ENCODE measurements at regions not wholly inside any gene's neighbourhood (a gene's known extent, or its start where the extent isn't known, plus 50 kb on each side); places are given as distances from the start of the nearest gene placed in this dataset.

DNA sequence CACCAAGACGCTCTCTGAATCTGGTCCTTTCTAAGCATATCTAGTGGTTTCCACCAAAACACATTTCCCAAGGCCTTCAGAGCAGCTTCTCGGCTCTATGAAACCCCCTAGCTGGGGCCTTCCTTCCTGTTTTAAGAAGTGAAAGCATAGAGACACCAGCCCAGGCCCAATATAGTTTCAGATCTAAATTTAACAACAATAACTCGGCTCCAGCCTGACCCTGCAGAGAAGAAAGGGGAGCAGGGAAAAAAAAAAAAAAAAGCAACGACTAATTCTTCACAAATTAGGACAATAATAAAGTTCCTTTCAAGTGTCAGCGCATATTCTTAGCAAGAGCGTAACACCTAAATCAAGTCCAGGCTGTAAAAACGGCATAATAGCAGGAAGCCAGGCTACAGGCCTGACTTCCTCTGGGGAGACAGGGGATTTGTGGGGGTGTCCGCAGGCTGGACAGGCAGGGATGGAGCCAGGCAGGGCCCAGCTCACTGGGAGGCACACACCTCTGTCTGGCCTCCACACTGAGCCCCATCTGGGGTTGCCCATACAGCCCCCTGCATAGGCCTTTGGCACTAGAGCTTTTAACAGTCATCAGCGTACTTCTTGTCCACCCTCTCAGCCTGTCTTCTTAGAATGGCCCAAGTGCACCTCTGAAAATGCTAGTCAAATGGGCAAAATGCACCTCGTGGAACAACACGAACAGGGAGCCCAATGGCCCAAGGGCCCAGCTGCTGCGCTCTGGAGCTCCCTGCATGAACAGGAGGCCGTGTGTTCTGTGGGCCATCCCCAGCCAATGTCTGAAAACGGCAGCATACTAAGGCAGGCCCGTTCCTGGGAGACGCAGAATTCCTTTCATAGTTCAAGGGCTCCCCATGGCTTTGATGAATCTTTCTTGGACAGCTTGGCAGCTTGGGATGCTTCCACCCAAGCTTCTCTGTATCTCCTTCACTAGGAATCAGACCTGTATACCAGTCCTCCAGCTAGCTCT lies 772.9 kb downstream of the MED13L start:
- DNase-seq (ENCODE audit: low read depth, low spot score), result peak; percentile 49
- H3K4me3 ChIP-seq (ENCODE audit: low read length), result no peak overlapping the region

- no peak overlapping the region for H3K4me3 ChIP-seq (ENCODE audit: low read length)
- no peak for DNase-seq (ENCODE audit: low read depth, low spot score)
Measured at GRCh38 chr12:115500872-115501271, 776.6 kb downstream of the MED13L start.

DNA sequence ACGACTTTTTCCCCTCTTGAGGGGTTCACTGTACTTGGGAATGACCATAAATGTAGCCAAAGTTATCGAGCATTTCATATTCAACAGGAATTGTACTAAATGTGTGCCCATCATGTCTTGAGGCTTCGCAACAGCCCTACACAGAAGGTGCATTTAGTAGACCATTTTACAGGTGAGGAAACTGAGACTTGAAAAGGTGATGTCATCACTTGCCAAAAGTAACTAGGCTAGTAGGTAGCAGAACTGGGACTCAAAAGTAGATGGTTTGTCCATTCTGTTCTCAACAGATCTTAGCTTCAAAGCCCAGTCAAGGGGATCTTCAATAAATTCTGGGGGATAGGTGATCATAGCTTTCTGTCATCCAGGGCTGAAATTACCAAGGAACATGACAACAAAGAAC lies 782.2 kb downstream of the MED13L start:
- no peak overlapping the region for H3K4me3 ChIP-seq (ENCODE audit: low read length)
- DNase-seq (ENCODE audit: low read depth, low spot score), result no peak

GRCh38 chr12:115492553-115492952 lies 784.9 kb downstream of the MED13L start:
- no peak overlapping the region for H3K4me3 ChIP-seq (ENCODE audit: low read length)
- DNase-seq (ENCODE audit: low read depth, low spot score), result no peak

- no peak overlapping the region for H3K4me3 ChIP-seq (ENCODE audit: low read length)
- no peak for DNase-seq (ENCODE audit: low read depth, low spot score)
Measured at GRCh38 chr12:115491511-115492250, 785.8 kb downstream of the MED13L start.

DNA sequence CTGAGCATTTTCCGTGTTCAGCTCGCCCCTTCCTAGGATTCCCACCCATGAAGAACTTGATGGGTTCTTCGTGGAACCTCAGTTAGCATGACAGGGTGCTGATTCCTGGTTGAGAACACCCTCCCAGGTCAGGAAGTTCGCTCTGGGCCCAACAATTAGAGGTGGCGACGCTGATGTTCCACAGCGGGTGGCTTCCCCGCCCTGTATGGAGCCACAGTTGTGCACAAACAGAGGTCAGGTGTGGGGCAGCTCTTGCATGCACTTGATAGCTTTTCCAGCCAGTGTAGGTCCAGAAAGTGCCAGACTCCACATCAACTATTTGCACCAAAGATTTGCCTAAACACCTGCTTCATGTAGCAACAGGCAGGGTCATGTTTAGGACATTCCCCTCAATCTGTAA lies 788.2 kb downstream of the MED13L start:
- no peak overlapping the region for H3K4me3 ChIP-seq (ENCODE audit: low read length)
- DNase-seq (ENCODE audit: low read depth, low spot score), result no peak

DNA sequence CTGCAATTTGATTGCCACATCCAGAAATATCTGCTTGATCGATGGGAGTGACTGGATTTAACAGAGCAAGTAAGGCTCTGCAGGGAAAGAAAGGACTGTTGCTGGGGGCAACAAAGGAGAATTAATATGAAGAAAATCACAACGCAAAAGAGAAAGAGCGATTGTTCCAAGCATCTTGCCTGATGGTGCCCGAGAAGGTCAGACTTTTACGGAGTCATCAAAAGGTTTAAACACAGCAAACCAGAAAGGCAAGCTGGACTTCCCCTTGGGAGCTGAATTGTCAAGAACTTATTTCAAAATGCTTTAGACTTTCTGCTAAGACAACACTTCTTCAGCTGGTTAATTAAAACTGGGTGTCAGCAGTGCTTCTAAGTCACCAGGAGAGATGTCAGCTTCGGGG lies 791.5 kb downstream of the MED13L start:
- no peak overlapping the region for H3K4me3 ChIP-seq (ENCODE audit: low read length)
- no peak for DNase-seq (ENCODE audit: low read depth, low spot score)

DNA sequence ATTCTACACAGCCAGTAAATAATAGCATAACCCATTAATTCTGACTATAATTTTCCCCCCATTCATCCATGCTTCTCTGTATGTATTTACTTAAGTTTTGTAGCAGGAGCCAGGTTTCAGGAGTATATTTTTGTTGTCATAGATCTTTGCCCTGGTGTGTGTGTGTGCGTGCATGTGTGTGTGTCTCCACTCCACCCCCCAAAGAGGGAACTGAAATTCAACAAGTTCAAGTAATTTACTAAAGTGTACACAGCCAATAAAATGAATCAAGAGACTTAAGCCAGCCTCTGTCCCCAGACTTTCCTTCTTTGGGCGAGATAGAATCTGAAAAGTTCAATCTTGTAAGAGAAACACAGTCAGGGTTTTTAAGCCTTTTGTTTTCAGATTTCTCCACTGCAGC lies 792.0 kb downstream of the MED13L start:
- DNase-seq (ENCODE audit: low read depth, low spot score), result no peak
- H3K4me3 ChIP-seq (ENCODE audit: low read length), result no peak overlapping the region

GRCh38 chr12:115482943-115483342 lies 794.5 kb downstream of the MED13L start:
- DNase-seq (ENCODE audit: low read depth, low spot score), result no peak
- H3K4me3 ChIP-seq (ENCODE audit: low read length), result no peak overlapping the region

GRCh38 chr12:115481141-115481540 lies 796.4 kb downstream of the MED13L start:
- no peak overlapping the region for H3K4me3 ChIP-seq (ENCODE audit: low read length)
- no peak for DNase-seq (ENCODE audit: low read depth, low spot score)

- no peak overlapping the region for H3K4me3 ChIP-seq (ENCODE audit: low read length)
- no peak for DNase-seq (ENCODE audit: low read depth, low spot score)
Measured at GRCh38 chr12:115478505-115478904, 794.5 kb upstream of the TBX3 start.

DNA sequence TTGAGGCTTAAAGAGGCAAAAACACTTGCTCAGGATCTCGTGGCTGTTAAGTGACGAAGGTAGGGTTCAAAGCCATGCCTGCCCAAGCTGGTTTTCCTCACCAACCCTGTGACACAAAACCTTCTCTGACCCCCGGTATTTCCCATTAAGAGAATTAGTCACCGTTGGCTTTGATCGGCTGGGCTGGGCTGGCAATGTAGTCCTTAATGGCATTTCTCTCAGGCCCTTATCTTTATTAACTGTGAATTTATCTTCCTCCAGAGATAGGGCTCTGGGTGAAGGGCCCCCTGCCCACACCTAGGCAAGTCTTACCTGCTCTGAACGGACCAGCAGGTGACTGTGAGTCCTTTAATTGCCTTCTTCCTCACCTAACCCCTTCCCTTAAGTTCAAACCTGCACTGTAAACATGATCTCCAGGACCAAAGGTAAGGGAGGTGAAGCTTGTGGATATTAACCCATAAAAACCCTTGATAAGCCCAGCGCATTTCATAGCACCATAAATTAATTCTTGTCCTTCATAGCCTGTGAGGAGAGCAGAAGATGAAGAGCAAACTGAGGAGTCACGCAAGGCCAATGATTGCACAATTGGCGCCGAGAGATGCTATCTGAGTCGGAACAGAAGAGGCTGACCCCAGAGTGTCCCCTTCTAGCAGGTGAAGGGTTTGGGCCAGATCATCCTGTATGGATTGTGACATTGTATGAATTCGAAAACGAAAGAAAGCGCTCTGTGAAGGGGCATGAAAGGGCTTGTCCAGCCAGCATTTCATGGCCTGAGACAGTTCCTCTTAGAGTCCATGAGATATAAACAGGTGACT lies 790.8 kb upstream of the TBX3 start:
- DNase-seq (ENCODE audit: low read depth, low spot score), result no peak
- H3K4me3 ChIP-seq (ENCODE audit: low read length), result no peak overlapping the region

DNA sequence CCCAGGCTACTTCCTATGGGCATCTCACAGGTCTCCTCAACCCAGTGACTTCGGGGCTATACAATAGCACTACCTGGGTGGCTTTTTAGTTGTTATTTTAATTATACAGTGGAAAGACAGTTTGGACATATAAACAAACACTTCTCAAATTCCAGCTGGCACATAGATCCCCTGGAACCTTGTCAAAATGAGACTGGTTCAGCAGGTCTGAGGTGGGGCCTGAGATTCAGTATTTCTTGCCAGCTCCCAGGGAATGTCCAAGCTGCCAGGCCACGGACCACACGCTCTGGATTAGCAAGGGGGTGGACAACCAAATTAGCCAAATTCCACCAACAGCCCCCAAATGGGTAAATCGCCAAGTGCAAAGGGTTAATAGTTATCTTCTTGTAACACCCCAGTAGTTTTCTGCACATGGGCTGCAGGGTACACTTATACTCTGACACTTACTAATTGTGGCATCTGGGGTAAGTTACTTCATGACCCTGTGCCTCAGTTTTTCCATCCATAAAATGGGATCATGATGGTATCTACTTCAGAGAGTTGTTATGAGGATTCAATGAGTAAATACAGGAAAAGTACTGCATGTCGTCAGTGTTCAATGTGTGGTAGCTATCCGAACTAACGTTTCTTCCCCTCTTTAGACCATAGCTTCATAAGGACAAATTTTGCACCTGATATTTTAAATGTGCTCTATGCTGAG lies 789.4 kb upstream of the TBX3 start:
- H3K4me3 ChIP-seq (ENCODE audit: low read length), result no peak overlapping the region
- no peak for DNase-seq (ENCODE audit: low read depth, low spot score)

DNA sequence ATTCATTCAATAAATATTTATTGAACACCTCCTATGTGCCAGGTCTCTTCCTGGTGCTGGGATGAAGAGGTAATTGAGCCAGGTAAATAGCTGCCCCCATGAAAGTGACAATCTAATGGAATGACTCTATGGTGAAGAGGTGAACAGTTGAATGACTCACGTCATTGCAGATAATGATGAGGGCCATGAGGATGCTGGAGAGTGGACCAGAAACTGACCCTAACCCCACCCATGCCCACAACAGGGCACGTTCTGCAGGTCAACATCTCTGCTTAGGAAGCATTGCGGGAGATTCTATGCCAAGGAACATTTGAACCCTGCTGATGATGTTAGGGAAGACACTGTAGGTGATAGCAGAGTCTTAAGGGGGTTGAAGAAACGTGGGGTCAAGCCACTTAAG lies 788.9 kb upstream of the TBX3 start:
- no peak for DNase-seq (ENCODE audit: low read depth, low spot score)
- no peak overlapping the region for H3K4me3 ChIP-seq (ENCODE audit: low read length)

DNA sequence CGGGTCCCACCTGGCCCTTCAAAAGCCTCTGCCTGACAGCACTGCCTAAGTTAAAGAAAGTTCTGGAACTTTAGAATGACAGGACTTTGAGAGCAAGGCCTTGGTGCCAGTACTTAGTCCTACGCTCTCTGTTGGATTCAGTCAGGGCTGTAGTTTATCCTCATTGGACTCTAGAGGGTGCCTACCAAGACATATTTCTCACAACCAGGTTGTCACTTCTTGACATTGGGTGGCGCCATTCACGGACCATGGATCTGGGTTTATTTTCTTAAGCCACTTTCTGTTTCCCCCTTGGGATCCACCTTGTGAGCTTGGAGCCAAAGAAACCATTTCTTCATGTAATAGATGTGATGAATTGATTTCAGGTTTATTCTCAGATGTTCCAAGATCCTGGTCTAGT lies 787.0 kb upstream of the TBX3 start:
- DNase-seq (ENCODE audit: low read depth, low spot score), result no peak
- no peak overlapping the region for H3K4me3 ChIP-seq (ENCODE audit: low read length)

- H3K4me3 ChIP-seq (ENCODE audit: low read length), result no peak overlapping the region
- no peak for DNase-seq (ENCODE audit: low read depth, low spot score)
Measured at GRCh38 chr12:115470526-115470925, 786.6 kb upstream of the TBX3 start.

DNA sequence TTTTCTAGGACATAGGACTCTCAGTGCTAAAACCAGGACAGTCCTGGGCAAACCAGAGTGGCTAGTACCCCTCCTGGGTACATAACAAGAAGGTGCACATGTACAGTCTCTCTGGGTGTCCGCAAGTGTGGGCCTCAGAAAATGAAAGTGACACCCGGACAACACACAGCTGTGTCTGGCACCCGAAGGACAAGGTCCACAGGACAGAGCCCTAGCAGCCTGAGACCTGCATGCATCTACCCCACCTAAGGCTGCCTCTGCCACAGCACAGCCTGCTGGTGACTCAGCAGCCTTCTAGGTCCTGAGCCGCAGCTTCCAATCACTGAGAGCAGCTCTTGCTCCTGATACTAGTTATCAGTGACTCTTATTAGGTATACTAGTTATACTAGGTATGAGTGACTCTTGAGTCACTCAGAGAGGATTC lies 784.1 kb upstream of the TBX3 start:
- no peak for DNase-seq (ENCODE audit: low read depth, low spot score)
- no peak overlapping the region for H3K4me3 ChIP-seq (ENCODE audit: low read length)

- no peak for DNase-seq (ENCODE audit: low read depth, low spot score)
- H3K4me3 ChIP-seq (ENCODE audit: low read length), result no peak overlapping the region
Measured at GRCh38 chr12:115467531-115467930, 783.6 kb upstream of the TBX3 start.

DNA sequence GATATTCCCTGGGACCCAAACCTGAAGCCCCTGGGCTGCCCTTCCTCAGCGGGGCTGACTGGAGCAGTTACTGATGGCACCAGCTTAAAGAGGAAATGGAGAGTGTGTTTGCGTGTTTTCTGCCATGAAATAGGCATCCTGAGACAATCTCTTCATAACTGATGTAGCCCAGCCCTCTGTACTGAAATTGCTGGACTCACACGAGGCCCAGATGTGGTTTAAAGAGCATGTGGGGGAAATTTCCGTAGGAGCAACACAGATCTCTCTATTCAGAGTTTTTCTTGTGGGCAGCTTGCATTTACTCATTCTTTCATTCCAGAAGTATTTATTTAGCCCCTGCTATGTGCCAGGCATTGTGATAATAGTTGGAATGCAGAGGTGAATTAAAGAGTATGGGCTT lies 782.1 kb upstream of the TBX3 start:
- no peak overlapping the region for H3K4me3 ChIP-seq (ENCODE audit: low read length)
- no peak for DNase-seq (ENCODE audit: low read depth, low spot score)

Data from Jurkat, Clone E6-1 (cell line).